KMS-11 (cell line): ENCODE measurements at regions not wholly inside any gene's neighbourhood (a gene's known extent, or its start where the extent isn't known, plus 50 kb on each side); places are given as distances from the start of the nearest gene placed in this dataset.
"Not testable (repeated sequence)": the region's sequence is repeated elsewhere in the genome, so short reads cannot be mapped to it uniquely, and the experiment has no call there.

ENCODE experiments used
- H2AFZ ChIP-seq: fragments of 200-600 bp; sonication (generic); 2 replicates; pipeline ENCODE4 v1.6.1; 2016; ENCODE audit warnings: antibody characterized with exemption, mixed run types, low read depth
- H3K27ac ChIP-seq: fragments of 200-600 bp; sonication (generic); 2 replicates; pipeline ENCODE4 v1.6.1; 2016; ENCODE audit warnings: mild to moderate bottlenecking, mixed run types
- H3K27me3 ChIP-seq: fragments of 200-600 bp; sonication (generic); 2 replicates; pipeline ENCODE4 v1.6.1; 2017; ENCODE audit warnings: mild to moderate bottlenecking, low read depth, mixed run types, moderate library complexity; ENCODE audit not compliant: insufficient read depth
- H3K36me3 ChIP-seq: fragments of 200-600 bp; sonication (generic); 2 replicates; pipeline ENCODE4 v1.6.1; 2017; ENCODE audit warnings: mild to moderate bottlenecking, mixed run types; ENCODE audit not compliant: insufficient read depth
- H3K4me1 ChIP-seq: fragments of 200-600 bp; sonication (generic); 2 replicates; pipeline ENCODE4 v1.6.1; 2016; ENCODE audit warnings: mild to moderate bottlenecking, low read depth, mixed run types; ENCODE audit not compliant: poor library complexity, severe bottlenecking
- H3K4me2 ChIP-seq: fragments of 200-600 bp; sonication (generic); 2 replicates; pipeline ENCODE4 v1.7.0; 2016; ENCODE audit warnings: mild to moderate bottlenecking, mixed run types
- H3K4me3 ChIP-seq: fragments of 200-600 bp; sonication (generic); IDR thresholded peaks from 2 replicates; pipeline ENCODE4 v1.6.1; 2017; ENCODE audit warnings: low read depth, low read length, mixed read lengths; ENCODE audit not compliant: insufficient read depth
- H3K79me2 ChIP-seq: fragments of 200-600 bp; sonication (generic); 2 replicates; pipeline ENCODE4 v1.6.1; 2016; ENCODE audit warnings: low read depth, mixed run types; ENCODE audit not compliant: insufficient read depth
- H3K9ac ChIP-seq: fragments of 200-600 bp; sonication (generic); 2 replicates; pipeline ENCODE4 v1.6.1; 2016; ENCODE audit warnings: mild to moderate bottlenecking, mixed run types
- H4K20me1 ChIP-seq: fragments of 200-600 bp; sonication (generic); 2 replicates; pipeline ENCODE4 v1.6.1; 2016; ENCODE audit warnings: mild to moderate bottlenecking, mixed run types; ENCODE audit not compliant: insufficient read depth
- CTCF ChIP-seq: fragments of 200-600 bp; sonication (generic); conservative IDR thresholded peaks from 2 replicates; pipeline ENCODE4 v1.6.1; 2017; ENCODE audit warnings: low read depth, mild to moderate bottlenecking, antibody characterized with exemption, low read length, moderate library complexity, mixed read lengths

GRCh38 chr4:97038146-97038516 lies 1105.1 kb downstream of the STPG2 start:
- no peak overlapping the region for H3K4me3 ChIP-seq
- H3K79me2 ChIP-seq = no peaks in the 10 kb centered on the region
- TF ChIP-seq CTCF = no peak
- H3K27me3 ChIP-seq = no peaks in the 10 kb centered on the region
- H3K4me2 ChIP-seq = no peak overlapping the region
- H4K20me1 ChIP-seq = no peaks in the 10 kb centered on the region
- no peaks in the 10 kb centered on the region for H3K36me3 ChIP-seq
- no peak overlapping the region for H3K9ac ChIP-seq
- no peak overlapping the region for H3K27ac ChIP-seq
- no peak overlapping the region for H2AFZ ChIP-seq
- no peaks in the 10 kb centered on the region for H3K4me1 ChIP-seq

- no peaks in the 10 kb centered on the region for H3K4me1 ChIP-seq
- no peak overlapping the region for H3K4me2 ChIP-seq
- H3K27me3 ChIP-seq = no peaks in the 10 kb centered on the region
- H3K9ac ChIP-seq = no peak overlapping the region
- no peaks in the 10 kb centered on the region for H3K36me3 ChIP-seq
- no peak for TF ChIP-seq CTCF
- no peak overlapping the region for H2AFZ ChIP-seq
- no peak overlapping the region for H3K27ac ChIP-seq
- no peaks in the 10 kb centered on the region for H4K20me1 ChIP-seq
- no peak overlapping the region for H3K4me3 ChIP-seq
- H3K79me2 ChIP-seq = no peaks in the 10 kb centered on the region
These were observed 1070.6 kb downstream of the STPG2 start for GRCh38 chr4:97072666-97073065.

- no peak overlapping the region for H3K4me2 ChIP-seq
- H3K27me3 ChIP-seq = no peaks in the 10 kb centered on the region
- H3K27ac ChIP-seq = no peak overlapping the region
- H3K79me2 ChIP-seq = no peaks in the 10 kb centered on the region
- no peak overlapping the region for H2AFZ ChIP-seq
- H4K20me1 ChIP-seq = no peaks in the 10 kb centered on the region
- H3K9ac ChIP-seq = no peak overlapping the region
- no peak overlapping the region for H3K4me3 ChIP-seq
- no peak for TF ChIP-seq CTCF
- no peaks in the 10 kb centered on the region for H3K4me1 ChIP-seq
- no peaks in the 10 kb centered on the region for H3K36me3 ChIP-seq
These were observed 1070.1 kb downstream of the STPG2 start for GRCh38 chr4:97073194-97073593.

- H3K36me3 ChIP-seq = no peaks in the 10 kb centered on the region
- no peaks in the 10 kb centered on the region for H4K20me1 ChIP-seq
- H3K27me3 ChIP-seq = no peaks in the 10 kb centered on the region
- H3K27ac ChIP-seq = no peak overlapping the region
- no peaks in the 10 kb centered on the region for H3K4me1 ChIP-seq
- H3K4me2 ChIP-seq = no peak overlapping the region
- H3K9ac ChIP-seq = no peak overlapping the region
- H3K4me3 ChIP-seq = no peak overlapping the region
- no peaks in the 10 kb centered on the region for H3K79me2 ChIP-seq
- no peak for TF ChIP-seq CTCF
- H2AFZ ChIP-seq = no peak overlapping the region
These were observed 1068.7 kb downstream of the STPG2 start for GRCh38 chr4:97074531-97074930.

- H3K4me3 ChIP-seq = no peak overlapping the region
These were observed 1061.3 kb downstream of the STPG2 start for GRCh38 chr4:97081951-97082350.

GRCh38 chr4:97097036-97097435 lies 1046.2 kb downstream of the STPG2 start:
- H3K79me2 ChIP-seq, H3K27me3 ChIP-seq, H3K4me2 ChIP-seq, H3K36me3 ChIP-seq, H4K20me1 ChIP-seq, H3K4me1 ChIP-seq, H3K4me3 ChIP-seq, H3K9ac ChIP-seq, H3K27ac ChIP-seq, H2AFZ ChIP-seq: not testable (repeated sequence)

More at GRCh38 chr4:97081951-97082350, 1061.3 kb downstream of the STPG2 start:
- no peaks in the 10 kb centered on the region for H3K36me3 ChIP-seq
- TF ChIP-seq CTCF = no peak
- no peak overlapping the region for H2AFZ ChIP-seq
- no peaks in the 10 kb centered on the region for H3K4me1 ChIP-seq
- H3K4me2 ChIP-seq = no peak overlapping the region
- no peaks in the 10 kb centered on the region for H4K20me1 ChIP-seq
- no peak overlapping the region for H3K27ac ChIP-seq
- H3K9ac ChIP-seq = no peak overlapping the region
- H3K27me3 ChIP-seq = no peaks in the 10 kb centered on the region
- no peaks in the 10 kb centered on the region for H3K79me2 ChIP-seq

GRCh38 chr4:97101171-97101570 lies 1042.1 kb downstream of the STPG2 start:
- not testable (repeated sequence) for H3K79me2 ChIP-seq, H3K27me3 ChIP-seq, H2AFZ ChIP-seq, H3K36me3 ChIP-seq, H4K20me1 ChIP-seq, H3K4me2 ChIP-seq, H3K27ac ChIP-seq, H3K4me1 ChIP-seq, H3K4me3 ChIP-seq, H3K9ac ChIP-seq
